ENCODE measurements at regions not wholly inside any gene's neighbourhood (a gene's known extent, or its start where the extent isn't known, plus 50 kb on each side); places are given as distances from the start of the nearest gene placed in this dataset.

GRCh38 chr2:236654496-236654895, 84.9 kb downstream of the ACKR3 start:
- Histone ChIP-seq H3K27me3 (ENCODE audit: control insufficient read depth in 1 of 2, insufficient read depth in 2 of 2, low read length in 2 of 2) (peaks cover 10 to 14% of the 10 kb centered on the region in 2 experiments), H3K27ac (ENCODE audit: low read depth in 1 of 2, low read length in 2 of 2) (no peak overlapping the region), H3K4me1 (ENCODE audit: insufficient read depth, low read length) (no peaks in the 10 kb centered on the region), H3K4me3 (ENCODE audit: low read length) (no peak overlapping the region), H3K9me3 (ENCODE audit: control insufficient read depth in 1 of 2, insufficient read depth in 1 of 2, low read length in 2 of 2) (no peaks in the 10 kb centered on the region), H3K36me3 (ENCODE audit: insufficient read depth, low read length) (no peaks in the 10 kb centered on the region)
- Mint-ChIP-seq H3K27ac (no peak overlapping the region), H3K27me3 (peaks cover 56% of the 10 kb centered on the region), H3K4me1 (ENCODE audit: low read depth) (no peaks in the 10 kb centered on the region), H3K36me3 (ENCODE audit: low read depth) (no peaks in the 10 kb centered on the region), H3K9me3 (peaks cover 3% of the 10 kb centered on the region), H3K4me3 (no peak overlapping the region)
- ATAC-seq (ENCODE audit: poor library complexity) (no peak), DNase-seq (no peak)
- intact Hi-C loops (cut with DNase I, micrococcal nuclease): no loop called here
- CTCF ChIA-PET: no interaction called here
- TF ChIP-seq CTCF (IDR thresholded peaks at IDR 0.05): no peak
- POLR2A ChIA-PET: no interaction called here

- no peak overlapping the region for H3K4me3 Mint-ChIP-seq
- H3K9me3 ChIP-seq (ENCODE audit: control insufficient read depth in 1 of 2, insufficient read depth in 1 of 2, low read length in 2 of 2): no peaks in the 10 kb centered on the region
- no peaks in the 10 kb centered on the region for H3K36me3 Mint-ChIP-seq (ENCODE audit: low read depth)
- H3K27ac Mint-ChIP-seq: no peak overlapping the region
- peaks cover 10 to 16% of the 10 kb centered on the region in 2 experiments for H3K27me3 ChIP-seq (ENCODE audit: control insufficient read depth in 1 of 2, insufficient read depth in 2 of 2, low read length in 2 of 2)
- no peaks in the 10 kb centered on the region for H3K4me1 Mint-ChIP-seq (ENCODE audit: low read depth)
- H3K27me3 Mint-ChIP-seq: peaks cover 67% of the 10 kb centered on the region
- POLR2A ChIA-PET: no interaction called here
- H3K4me3 ChIP-seq (ENCODE audit: low read length): no peak overlapping the region
- intact Hi-C loops (cut with DNase I, micrococcal nuclease): no loop called here
- ATAC-seq (ENCODE audit: poor library complexity): no peak
- no peak for DNase-seq
- no peaks in the 10 kb centered on the region for H3K4me1 ChIP-seq (ENCODE audit: insufficient read depth, low read length)
- no peak for TF ChIP-seq CTCF (IDR thresholded peaks at IDR 0.05)
- no peak overlapping the region for H3K27ac ChIP-seq (ENCODE audit: low read depth in 1 of 2, low read length in 2 of 2)
- no peaks in the 10 kb centered on the region for H3K36me3 ChIP-seq (ENCODE audit: insufficient read depth, low read length)
- no peaks in the 10 kb centered on the region for H3K9me3 Mint-ChIP-seq
- CTCF ChIA-PET: no interaction called here
These were observed 86.5 kb downstream of the ACKR3 start for GRCh38 chr2:236656166-236656565.

- no peaks in the 10 kb centered on the region for H3K4me1 Mint-ChIP-seq (ENCODE audit: low read depth)
- CTCF ChIA-PET: no interaction called here
- H3K27me3 Mint-ChIP-seq: peaks cover 69% of the 10 kb centered on the region
- no peak overlapping the region for H3K27ac Mint-ChIP-seq
- Histone ChIP-seq H3K36me3 (ENCODE audit: insufficient read depth, low read length) (no peaks in the 10 kb centered on the region), H3K4me1 (ENCODE audit: insufficient read depth, low read length) (no peaks in the 10 kb centered on the region), H3K27ac (ENCODE audit: low read depth in 1 of 2, low read length in 2 of 2) (no peak overlapping the region), H3K9me3 (ENCODE audit: control insufficient read depth in 1 of 2, insufficient read depth in 1 of 2, low read length in 2 of 2) (no peaks in the 10 kb centered on the region), H3K4me3 (ENCODE audit: low read length) (no peak overlapping the region), H3K27me3 (ENCODE audit: control insufficient read depth in 1 of 2, insufficient read depth in 2 of 2, low read length in 2 of 2) (peaks cover 10 to 16% of the 10 kb centered on the region in 2 experiments)
- no peak for DNase-seq
- POLR2A ChIA-PET: no interaction called here
- no peak for TF ChIP-seq CTCF (IDR thresholded peaks at IDR 0.05)
- H3K4me3 Mint-ChIP-seq: no peak overlapping the region
- intact Hi-C loops (cut with DNase I, micrococcal nuclease): no loop called here
- H3K9me3 Mint-ChIP-seq: no peaks in the 10 kb centered on the region
- no peaks in the 10 kb centered on the region for H3K36me3 Mint-ChIP-seq (ENCODE audit: low read depth)
- ATAC-seq (ENCODE audit: poor library complexity): no peak
These were observed 87.1 kb downstream of the ACKR3 start for GRCh38 chr2:236656721-236657120.

Data from CD4-positive, alpha-beta T cell (primary cell).